HG02885 (cell line): ENCODE measurements at regions not wholly inside any gene's neighbourhood (a gene's known extent, or its start where the extent isn't known, plus 50 kb on each side); places are given as distances from the start of the nearest gene placed in this dataset.
"Not testable (repeated sequence)": the region's sequence is repeated elsewhere in the genome, so short reads cannot be mapped to it uniquely, and the experiment has no call there.

ENCODE experiments used
- ATAC-seq: cut with Tn5 transposase; IDR thresholded peaks from one replicate; pipeline ENCODE4 v1.9.1; 2021; ENCODE audit warnings: mild to moderate bottlenecking; ENCODE audit not compliant: unreplicated experiment, poor library complexity

GRCh38 chr11:38219636-38220035 is 1621.6 kb upstream of the RAG2 start:
- no peak for ATAC-seq

- no peak for ATAC-seq
Measured at GRCh38 chr11:38208951-38209350, 1610.9 kb upstream of the RAG2 start.

- ATAC-seq: no peak
Measured at GRCh38 chr11:38206663-38207062, 1608.6 kb upstream of the RAG2 start.

GRCh38 chr11:38191101-38191500 is 1593.1 kb upstream of the RAG2 start:
- no peak for ATAC-seq

GRCh38 chr11:38182126-38182866 is 1584.3 kb upstream of the RAG2 start:
- ATAC-seq: no peak

- no peak for ATAC-seq
Measured at GRCh38 chr11:38176686-38177322, 1578.8 kb upstream of the RAG2 start.

- ATAC-seq: no peak
Measured at GRCh38 chr11:38173676-38174075, 1575.6 kb upstream of the RAG2 start.

GRCh38 chr11:38169286-38169685 is 1571.2 kb upstream of the RAG2 start:
- ATAC-seq: no peak

- ATAC-seq: no peak
Measured at GRCh38 chr11:38163526-38163925, 1565.5 kb upstream of the RAG2 start.

GRCh38 chr11:38160433-38160832 is 1562.4 kb upstream of the RAG2 start:
- no peak for ATAC-seq

GRCh38 chr11:38159038-38159437 is 1561.0 kb upstream of the RAG2 start:
- ATAC-seq: no peak

- no peak for ATAC-seq
Measured at GRCh38 chr11:38156495-38157146, 1558.6 kb upstream of the RAG2 start.

- ATAC-seq: no peak
Measured at GRCh38 chr11:38155856-38156255, 1557.8 kb upstream of the RAG2 start.

- no peak for ATAC-seq
Measured at GRCh38 chr11:38153985-38154384, 1555.9 kb upstream of the RAG2 start.

GRCh38 chr11:38143852-38144251 is 1545.8 kb upstream of the RAG2 start:
- no peak for ATAC-seq

- no peak for ATAC-seq
Measured at GRCh38 chr11:38138972-38139371, 1540.9 kb upstream of the RAG2 start.

- no peak for ATAC-seq
Measured at GRCh38 chr11:38136887-38137286, 1538.9 kb upstream of the RAG2 start.

GRCh38 chr11:38131535-38131934 is 1533.5 kb upstream of the RAG2 start:
- ATAC-seq: no peak

GRCh38 chr11:38130976-38131375 is 1532.9 kb upstream of the RAG2 start:
- ATAC-seq: no peak

GRCh38 chr11:38130514-38130913 is 1532.5 kb upstream of the RAG2 start:
- ATAC-seq: no peak

- no peak for ATAC-seq
Measured at GRCh38 chr11:38123673-38124072, 1525.6 kb upstream of the RAG2 start.

GRCh38 chr11:38116616-38117015 is 1518.6 kb upstream of the RAG2 start:
- not testable (repeated sequence) for ATAC-seq
